ENCODE measurements at regions not wholly inside any gene's neighbourhood (a gene's known extent, or its start where the extent isn't known, plus 50 kb on each side); places are given as distances from the start of the nearest gene placed in this dataset.
"Not testable (repeated sequence)": the region's sequence is repeated elsewhere in the genome, so short reads cannot be mapped to it uniquely, and the experiment has no call there.

GRCh38 chr12:102645968-102646367 is 165.6 kb upstream of the IGF1 start:
- Histone ChIP-seq H3K9me2 (ENCODE audit: low read depth, low read length) (no peaks in the 10 kb centered on the region), H3K27ac (ENCODE audit: low read depth, low read length, poor library complexity, severe bottlenecking) (no peak overlapping the region), H3K79me2 (ENCODE audit: insufficient read depth, low read length) (no peaks in the 10 kb centered on the region), H3K4me2 (ENCODE audit: low read length) (no peak overlapping the region), H3K4me1 (ENCODE audit: insufficient read depth, low read length, severe bottlenecking) (no peaks in the 10 kb centered on the region), H3K9ac (ENCODE audit: low read length) (no peak overlapping the region), H3K27me3 (ENCODE audit: insufficient read depth, low read length) (no peaks in the 10 kb centered on the region), H3K9me3 (ENCODE audit: low read length) (no peaks in the 10 kb centered on the region), H2AFZ (ENCODE audit: low read length) (no peak overlapping the region), H3F3A (ENCODE audit: insufficient read depth, low read length) (no peaks in the 10 kb centered on the region), H4K20me1 (ENCODE audit: insufficient read depth, low read length) (no peaks in the 10 kb centered on the region), H3K4me3 (ENCODE audit: low read depth, low read length, poor library complexity, severe bottlenecking) (no peak overlapping the region), H3K36me3 (ENCODE audit: insufficient read depth, low read length) (no peaks in the 10 kb centered on the region)
- TF ChIP-seq CTCF (IDR thresholded peaks at IDR 0.05; ENCODE audit: low read length) (no peak), EZH2 (IDR thresholded peaks at IDR 0.05; ENCODE audit: borderline replicate concordance, low read length) (no peak)

- H3K27ac ChIP-seq (ENCODE audit: low read depth, low read length, poor library complexity, severe bottlenecking): no peak overlapping the region
- H3K36me3 ChIP-seq (ENCODE audit: insufficient read depth, low read length): no peaks in the 10 kb centered on the region
- no peaks in the 10 kb centered on the region for H3K4me1 ChIP-seq (ENCODE audit: insufficient read depth, low read length, severe bottlenecking)
- H3K9ac ChIP-seq (ENCODE audit: low read length): no peak overlapping the region
- no peak overlapping the region for H3K4me2 ChIP-seq (ENCODE audit: low read length)
- H3K79me2 ChIP-seq (ENCODE audit: insufficient read depth, low read length): no peaks in the 10 kb centered on the region
- TF ChIP-seq CTCF (IDR thresholded peaks at IDR 0.05; ENCODE audit: low read length) (no peak), EZH2 (IDR thresholded peaks at IDR 0.05; ENCODE audit: borderline replicate concordance, low read length) (no peak)
- no peak overlapping the region for H3K4me3 ChIP-seq (ENCODE audit: low read depth, low read length, poor library complexity, severe bottlenecking)
- no peak overlapping the region for H2AFZ ChIP-seq (ENCODE audit: low read length)
- no peaks in the 10 kb centered on the region for H3K9me2 ChIP-seq (ENCODE audit: low read depth, low read length)
- H3K27me3 ChIP-seq (ENCODE audit: insufficient read depth, low read length): no peaks in the 10 kb centered on the region
- no peaks in the 10 kb centered on the region for H3K9me3 ChIP-seq (ENCODE audit: low read length)
- no peaks in the 10 kb centered on the region for H3F3A ChIP-seq (ENCODE audit: insufficient read depth, low read length)
- no peaks in the 10 kb centered on the region for H4K20me1 ChIP-seq (ENCODE audit: insufficient read depth, low read length)
Observed at GRCh38 chr12:102643879-102644575, 163.7 kb upstream of the IGF1 start.

GRCh38 chr12:102642199-102642598 is 161.8 kb upstream of the IGF1 start:
- Histone ChIP-seq H3K4me3 (ENCODE audit: low read depth, low read length, poor library complexity, severe bottlenecking) (no peak overlapping the region), H3K36me3 (ENCODE audit: insufficient read depth, low read length) (no peaks in the 10 kb centered on the region), H2AFZ (ENCODE audit: low read length) (no peak overlapping the region), H3K27me3 (ENCODE audit: insufficient read depth, low read length) (no peaks in the 10 kb centered on the region), H3K9ac (ENCODE audit: low read length) (no peak overlapping the region), H3F3A (ENCODE audit: insufficient read depth, low read length) (no peaks in the 10 kb centered on the region), H3K4me1 (ENCODE audit: insufficient read depth, low read length, severe bottlenecking) (no peaks in the 10 kb centered on the region), H3K79me2 (ENCODE audit: insufficient read depth, low read length) (no peaks in the 10 kb centered on the region), H3K4me2 (ENCODE audit: low read length) (no peak overlapping the region), H3K9me3 (ENCODE audit: low read length) (no peaks in the 10 kb centered on the region), H4K20me1 (ENCODE audit: insufficient read depth, low read length) (no peaks in the 10 kb centered on the region), H3K27ac (ENCODE audit: low read depth, low read length, poor library complexity, severe bottlenecking) (no peak overlapping the region), H3K9me2 (ENCODE audit: low read depth, low read length) (no peaks in the 10 kb centered on the region)
- TF ChIP-seq CTCF (IDR thresholded peaks at IDR 0.05; ENCODE audit: low read length) (no peak), EZH2 (IDR thresholded peaks at IDR 0.05; ENCODE audit: borderline replicate concordance, low read length) (no peak)

GRCh38 chr12:102640658-102641057 is 160.3 kb upstream of the IGF1 start:
- H3K27me3 ChIP-seq (ENCODE audit: insufficient read depth, low read length); H3K9me2 ChIP-seq (ENCODE audit: low read depth, low read length): not testable (repeated sequence)

More at GRCh38 chr12:102640658-102641057, 160.3 kb upstream of the IGF1 start:
- not testable (repeated sequence) for H3K4me1 ChIP-seq (ENCODE audit: insufficient read depth, low read length, severe bottlenecking); H3K4me2 ChIP-seq (ENCODE audit: low read length); H4K20me1 ChIP-seq (ENCODE audit: insufficient read depth, low read length); H3F3A ChIP-seq (ENCODE audit: insufficient read depth, low read length); H3K9ac ChIP-seq (ENCODE audit: low read length); H3K79me2 ChIP-seq (ENCODE audit: insufficient read depth, low read length); H3K9me3 ChIP-seq (ENCODE audit: low read length); H3K4me3 ChIP-seq (ENCODE audit: low read depth, low read length, poor library complexity, severe bottlenecking); H3K36me3 ChIP-seq (ENCODE audit: insufficient read depth, low read length); H3K27ac ChIP-seq (ENCODE audit: low read depth, low read length, poor library complexity, severe bottlenecking); H2AFZ ChIP-seq (ENCODE audit: low read length)
